PC-3 (cell line): ENCODE measurements at regions not wholly inside any gene's neighbourhood (a gene's known extent, or its start where the extent isn't known, plus 50 kb on each side); places are given as distances from the start of the nearest gene placed in this dataset.

Source experiments
- ATAC-seq: fragments of 200-7000 bp; cut with Tn5 transposase; 2 replicates; pipeline ENCODE4 v1.9.1; 2020; ENCODE audit warnings: mild to moderate bottlenecking, moderate library complexity
- BruUV-seq: library from RNA; stranded (reverse); fragments of 400-500 nt; replicated peaks from 2 replicates; lab custom pipeline; 2021; lab: Mats Ljungman, UMichigan
- CTCF ChIA-PET: fragments of 300-600 bp; sonication (Branson Sonifier 250); formaldehyde crosslinking; loops from one replicate; lab custom pipeline; 2022; ENCODE audit warnings: antibody characterized with exemption; lab: Charles Lee
- POLR2A ChIA-PET: fragments of 300-600 bp; sonication (Branson Sonifier 250); formaldehyde crosslinking; loops from one replicate; lab custom pipeline; 2022; ENCODE audit warnings: antibody characterized with exemption; ENCODE audit not compliant: unreplicated experiment; lab: Charles Lee
- DNase-seq: peaks from one replicate; pipeline ENCODE4 v3.0.0-alpha.2; 2015
- H2AFZ ChIP-seq: fragments of 300-600 bp; sonication (generic); 2 replicates; pipeline ENCODE4 v1.6.0; 2016; ENCODE audit warnings: antibody characterized with exemption, low read length
- H3F3A ChIP-seq: fragments of 300-600 bp; sonication (generic); one replicate; pipeline ENCODE4 v1.6.0; 2017; ENCODE audit warnings: antibody characterized with exemption, low read length, control low read depth, mild to moderate bottlenecking; ENCODE audit not compliant: unreplicated experiment
- H3K27ac ChIP-seq: fragments of 300-600 bp; sonication (generic); 2 replicates; pipeline ENCODE4 v1.5.1; 2016; ENCODE audit warnings: mild to moderate bottlenecking, low read length
- H3K27me3 ChIP-seq: fragments of 300-600 bp; sonication (generic); 2 replicates; pipeline ENCODE4 v1.6.1; 2016; ENCODE audit warnings: low read length, mixed read lengths
- H3K36me3 ChIP-seq: fragments of 300-600 bp; sonication (generic); 2 replicates; pipeline ENCODE4 v1.6.1; 2016; ENCODE audit warnings: low read depth, mixed run types, low read length, mixed read lengths
- H3K4me1 ChIP-seq: fragments of 300-600 bp; sonication (generic); 2 replicates; pipeline ENCODE4 v1.5.1; 2016; ENCODE audit warnings: low read length; ENCODE audit not compliant: insufficient read depth
- H3K4me2 ChIP-seq: fragments of 300-600 bp; sonication (generic); 2 replicates; pipeline ENCODE4 v1.6.0; 2016; ENCODE audit warnings: low read length
- H3K4me3 ChIP-seq: fragments of 300-600 bp; sonication (generic); 2 replicates; pipeline ENCODE4 v1.5.1; 2016; ENCODE audit warnings: mild to moderate bottlenecking, low read length, mixed read lengths
- H3K79me2 ChIP-seq: fragments of 300-600 bp; sonication (generic); 2 replicates; pipeline ENCODE4 v1.6.1; 2017; ENCODE audit warnings: low read length, mixed read lengths
- H3K9ac ChIP-seq: fragments of 300-600 bp; sonication (generic); 2 replicates; pipeline ENCODE4 v1.6.0; 2016; ENCODE audit warnings: mild to moderate bottlenecking, low read length
- H3K9me2 ChIP-seq: fragments of 300-600 bp; sonication (generic); replicated peaks from 2 replicates; pipeline ENCODE4 v1.6.1; 2016; ENCODE audit warnings: mixed run types, low read length, mixed read lengths
- H3K9me3 ChIP-seq: fragments of 300-600 bp; sonication (generic); 2 replicates; pipeline ENCODE4 v1.6.1; 2016; ENCODE audit warnings: low read length, mixed read lengths
- H4K20me1 ChIP-seq: fragments of 300-600 bp; sonication (generic); 2 replicates; pipeline ENCODE4 v1.6.1; 2016; ENCODE audit warnings: low read length, mixed read lengths
- EZH2 ChIP-seq: fragments of 300-600 bp; sonication (generic); IDR thresholded peaks from one replicate; pipeline ENCODE4 v1.6.1; 2017; ENCODE audit warnings: antibody characterized with exemption, mild to moderate bottlenecking, low read length; ENCODE audit not compliant: unreplicated experiment
- EZH2phosphoT487 ChIP-seq: fragments of 300-600 bp; sonication (generic); IDR thresholded peaks from 2 replicates; pipeline ENCODE4 v1.6.1; 2018; ENCODE audit warnings: mild to moderate bottlenecking, antibody characterized with exemption, low read length, borderline replicate concordance
- intact Hi-C: fragments of 100-400 bp; cut with micrococcal nuclease; formaldehyde crosslinking; loops from 2 replicates; pipeline ENCODE4 v1.9.0; 2023
- TF ChIP-seq, protein P1 (sequence below): fragments of 300-600 bp; sonication (generic); conservative IDR thresholded peaks from 2 replicates; pipeline ENCODE4 v1.5.1; 2017; ENCODE audit warnings: antibody characterized with exemption, low read depth, mild to moderate bottlenecking, low read length

DNA sequence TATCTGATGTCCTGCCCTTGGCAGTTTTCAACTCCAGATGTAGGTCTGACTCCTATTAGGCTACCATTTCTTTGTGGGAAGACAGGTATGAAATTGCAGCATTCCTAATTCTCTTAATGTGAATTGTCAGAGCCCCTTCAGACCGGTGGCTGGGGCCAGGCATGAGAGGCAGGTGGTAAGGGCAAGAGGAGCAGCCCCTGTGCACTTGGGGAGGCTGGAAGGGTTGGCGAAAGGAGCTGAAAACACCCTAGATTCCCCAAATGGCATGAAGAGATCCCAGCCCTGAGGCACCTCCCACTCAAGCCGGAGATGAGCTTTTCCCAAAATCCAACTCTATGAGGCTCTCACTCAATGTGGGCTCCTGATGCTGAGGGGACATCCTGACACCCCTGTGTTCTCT is 453.2 kb downstream of the NR2F2 start:
- Histone ChIP-seq H3K79me2 (no peaks in the 10 kb centered on the region), H3K4me1 (no peaks in the 10 kb centered on the region), H2AFZ (no peak overlapping the region), H3K9me2 (no peaks in the 10 kb centered on the region), H3F3A (no peaks in the 10 kb centered on the region), H4K20me1 (no peaks in the 10 kb centered on the region), H3K4me2 (no peak overlapping the region), H3K4me3 (no peak overlapping the region), H3K27me3 (no peaks in the 10 kb centered on the region), H3K9me3 (no peaks in the 10 kb centered on the region), H3K36me3 (no peaks in the 10 kb centered on the region), H3K27ac (no peak overlapping the region), H3K9ac (no peak overlapping the region)
- POLR2A ChIA-PET: no interaction called here
- no TSS peak for BruUV-seq
- CTCF ChIA-PET: no interaction called here
- no peak for TF ChIP-seq EZH2
- TF ChIP-seq EZH2phosphoT487: no peak
- TF ChIP-seq, protein P1, sequence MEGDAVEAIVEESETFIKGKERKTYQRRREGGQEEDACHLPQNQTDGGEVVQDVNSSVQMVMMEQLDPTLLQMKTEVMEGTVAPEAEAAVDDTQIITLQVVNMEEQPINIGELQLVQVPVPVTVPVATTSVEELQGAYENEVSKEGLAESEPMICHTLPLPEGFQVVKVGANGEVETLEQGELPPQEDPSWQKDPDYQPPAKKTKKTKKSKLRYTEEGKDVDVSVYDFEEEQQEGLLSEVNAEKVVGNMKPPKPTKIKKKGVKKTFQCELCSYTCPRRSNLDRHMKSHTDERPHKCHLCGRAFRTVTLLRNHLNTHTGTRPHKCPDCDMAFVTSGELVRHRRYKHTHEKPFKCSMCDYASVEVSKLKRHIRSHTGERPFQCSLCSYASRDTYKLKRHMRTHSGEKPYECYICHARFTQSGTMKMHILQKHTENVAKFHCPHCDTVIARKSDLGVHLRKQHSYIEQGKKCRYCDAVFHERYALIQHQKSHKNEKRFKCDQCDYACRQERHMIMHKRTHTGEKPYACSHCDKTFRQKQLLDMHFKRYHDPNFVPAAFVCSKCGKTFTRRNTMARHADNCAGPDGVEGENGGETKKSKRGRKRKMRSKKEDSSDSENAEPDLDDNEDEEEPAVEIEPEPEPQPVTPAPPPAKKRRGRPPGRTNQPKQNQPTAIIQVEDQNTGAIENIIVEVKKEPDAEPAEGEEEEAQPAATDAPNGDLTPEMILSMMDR: no peak
- ATAC-seq: no peak
- DNase-seq: no peak
- intact Hi-C loops: no loop called here

DNA sequence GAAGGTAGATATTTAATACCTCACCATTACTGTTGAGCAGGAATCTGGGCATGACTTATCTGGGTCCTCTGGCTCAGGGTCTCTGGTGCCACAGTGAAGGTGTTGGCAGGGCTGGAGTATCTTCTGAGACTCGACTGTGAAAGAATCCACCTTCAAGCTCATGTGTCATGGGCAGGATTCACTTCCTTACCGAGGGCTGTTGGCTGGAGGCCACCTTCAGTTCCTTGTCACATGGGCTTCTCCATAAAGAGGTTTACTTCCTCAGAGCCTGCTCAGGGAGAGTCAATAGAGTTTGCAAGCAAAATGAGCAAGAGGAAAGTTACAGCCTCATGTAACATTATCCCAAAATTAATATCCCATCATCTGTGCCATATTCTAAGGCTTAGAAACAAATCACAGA is 459.5 kb downstream of the NR2F2 start:
- Histone ChIP-seq H3K9me3 (no peaks in the 10 kb centered on the region), H3K4me3 (no peak overlapping the region), H3K4me2 (no peak overlapping the region), H3K27ac (no peak overlapping the region), H3K9me2 (no peaks in the 10 kb centered on the region), H3K79me2 (no peaks in the 10 kb centered on the region), H2AFZ (no peak overlapping the region), H3F3A (no peaks in the 10 kb centered on the region), H3K27me3 (peaks cover 12% of the 10 kb centered on the region), H3K9ac (no peak overlapping the region), H4K20me1 (no peaks in the 10 kb centered on the region), H3K4me1 (no peaks in the 10 kb centered on the region), H3K36me3 (no peaks in the 10 kb centered on the region)
- ChIA-PET POLR2A (no interaction called here), CTCF (no interaction called here)
- TF ChIP-seq, protein P1: no peak
- TF ChIP-seq EZH2phosphoT487 (no peak), EZH2 (no peak)
- intact Hi-C loops: no loop called here
- DNase-seq (no peak), ATAC-seq (no peak)
- no TSS peak for BruUV-seq

DNA sequence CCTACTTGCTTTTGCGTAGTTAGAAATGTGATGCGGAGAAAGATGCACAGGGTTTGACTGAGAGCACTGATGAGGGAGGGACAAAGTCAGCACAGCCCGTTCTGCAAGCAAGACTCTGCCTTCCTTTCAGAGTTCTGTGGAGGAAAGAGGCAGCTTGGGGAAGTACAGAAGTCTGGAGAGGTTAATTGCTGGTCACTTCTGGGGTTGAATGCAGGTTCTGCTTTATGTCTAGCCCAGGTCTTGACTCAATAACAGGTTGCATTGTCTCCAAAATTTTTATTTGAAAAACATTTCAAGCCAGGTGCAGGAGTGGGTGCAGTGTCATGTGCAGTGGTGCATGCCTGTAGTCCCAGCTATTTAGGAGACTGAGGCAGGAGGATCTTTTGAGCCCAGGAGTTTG is 461.7 kb downstream of the NR2F2 start:
- no peak for TF ChIP-seq EZH2phosphoT487
- TF ChIP-seq EZH2: no peak
- TF ChIP-seq, protein P1: no peak
- no peak overlapping the region for H3K4me2 ChIP-seq
- H3K9me3 ChIP-seq: no peaks in the 10 kb centered on the region
- ChIA-PET CTCF (no interaction called here), POLR2A (no interaction called here)
- no peaks in the 10 kb centered on the region for H3F3A ChIP-seq
- no peaks in the 10 kb centered on the region for H3K4me1 ChIP-seq
- H3K27ac ChIP-seq: no peak overlapping the region
- H3K27me3 ChIP-seq: peaks cover 33% of the 10 kb centered on the region
- H3K9ac ChIP-seq: no peak overlapping the region
- no peaks in the 10 kb centered on the region for H3K79me2 ChIP-seq
- ATAC-seq (no peak), DNase-seq (no peak)
- BruUV-seq: no TSS peak
- no peak overlapping the region for H3K4me3 ChIP-seq
- intact Hi-C loops: no loop called here
- no peaks in the 10 kb centered on the region for H4K20me1 ChIP-seq
- no peak overlapping the region for H2AFZ ChIP-seq
- no peaks in the 10 kb centered on the region for H3K36me3 ChIP-seq
- H3K9me2 ChIP-seq: no peaks in the 10 kb centered on the region
